SU-DHL-6 (cell line): ENCODE measurements at regions not wholly inside any gene's neighbourhood (a gene's known extent, or its start where the extent isn't known, plus 50 kb on each side); places are given as distances from the start of the nearest gene placed in this dataset.

Experiments used
- H2AFZ ChIP-seq: fragments of 200-600 bp; sonication (generic); 2 replicates; pipeline ENCODE4 v1.6.1; 2014; ENCODE audit warnings: low read depth, mild to moderate bottlenecking, moderate library complexity, mixed read lengths, antibody characterized with exemption, low read length; ENCODE audit not compliant: severe bottlenecking
- H3F3A ChIP-seq: fragments of 200-600 bp; shearing (Covaris generic); 2 replicates; pipeline ENCODE4 v1.6.0; 2016; ENCODE audit warnings: antibody characterized with exemption, mild to moderate bottlenecking; ENCODE audit not compliant: insufficient read depth
- H3K27ac ChIP-seq: fragments of 200-600 bp; sonication (generic); 2 replicates; pipeline ENCODE4 v1.5.1; 2016; ENCODE audit warnings: low read depth, mild to moderate bottlenecking, low read length, moderate library complexity, mixed read lengths
- H3K27me3 ChIP-seq: fragments of 200-600 bp; sonication (generic), shearing (Covaris generic); 2 replicates; pipeline ENCODE4 v1.6.0; 2014; ENCODE audit warnings: mild to moderate bottlenecking, low read length
- H3K36me3 ChIP-seq: fragments of 200-600 bp; sonication (generic); 2 replicates; pipeline ENCODE4 v1.6.1; 2014; ENCODE audit warnings: mild to moderate bottlenecking, low read length, mixed read lengths
- H3K4me2 ChIP-seq: fragments of 300-600, 200-600 bp; shearing (Covaris generic), sonication (generic); 2 replicates; pipeline ENCODE4 v1.6.0; 2014; ENCODE audit warnings: low read length, low read depth, mild to moderate bottlenecking; ENCODE audit not compliant: poor library complexity, severe bottlenecking
- H3K4me3 ChIP-seq: fragments of 200-600 bp; sonication (generic); 2 replicates; pipeline ENCODE4 v1.5.1; 2014; ENCODE audit warnings: antibody characterized with exemption, low read length, mild to moderate bottlenecking, mixed read lengths; ENCODE audit not compliant: insufficient read depth, poor library complexity, severe bottlenecking
- H3K79me2 ChIP-seq: fragments of 200-600 bp; sonication (generic); 2 replicates; pipeline ENCODE4 v1.6.1; 2014; ENCODE audit warnings: mild to moderate bottlenecking, low read length, moderate library complexity; ENCODE audit not compliant: insufficient read depth
- H3K9ac ChIP-seq: fragments of 200-600 bp; sonication (generic); 2 replicates; pipeline ENCODE4 v1.7.0; 2014; ENCODE audit warnings: mild to moderate bottlenecking, low read length
- H3K9me2 ChIP-seq: fragments of 200-600 bp; sonication (generic); replicated peaks from 2 replicates; pipeline ENCODE4 v1.6.1; 2014; ENCODE audit warnings: low read length; ENCODE audit not compliant: insufficient read depth
- H3K9me3 ChIP-seq: fragments of 200-600 bp; sonication (generic); 2 replicates; pipeline ENCODE4 v1.6.1; 2014; ENCODE audit warnings: low read length, mixed read lengths; ENCODE audit not compliant: insufficient read depth
- H4K20me1 ChIP-seq: fragments of 200-600 bp; sonication (generic); 2 replicates; pipeline ENCODE4 v1.6.1; 2014; ENCODE audit warnings: low read depth, mild to moderate bottlenecking, antibody characterized with exemption, low read length, moderate library complexity, mixed read lengths
- EZH2phosphoT487 ChIP-seq: fragments of 200-600 bp; sonication (generic), shearing (Covaris generic); conservative IDR thresholded peaks from 2 replicates; pipeline ENCODE4 v1.6.1; 2018; ENCODE audit warnings: mild to moderate bottlenecking, antibody characterized with exemption, low read length, moderate library complexity, mixed read lengths
- TF ChIP-seq, protein P1 (sequence below): fragments of 200-600 bp; sonication (generic); IDR thresholded peaks from one replicate; pipeline ENCODE4 v1.5.1; 2017; ENCODE audit warnings: antibody characterized with exemption, mild to moderate bottlenecking, low read length, moderate library complexity; ENCODE audit not compliant: insufficient read depth, poor library complexity, severe bottlenecking

GRCh38 chr2:147440734-147441133 is 404.1 kb upstream of the ACVR2A start:
- TF ChIP-seq, protein P1, sequence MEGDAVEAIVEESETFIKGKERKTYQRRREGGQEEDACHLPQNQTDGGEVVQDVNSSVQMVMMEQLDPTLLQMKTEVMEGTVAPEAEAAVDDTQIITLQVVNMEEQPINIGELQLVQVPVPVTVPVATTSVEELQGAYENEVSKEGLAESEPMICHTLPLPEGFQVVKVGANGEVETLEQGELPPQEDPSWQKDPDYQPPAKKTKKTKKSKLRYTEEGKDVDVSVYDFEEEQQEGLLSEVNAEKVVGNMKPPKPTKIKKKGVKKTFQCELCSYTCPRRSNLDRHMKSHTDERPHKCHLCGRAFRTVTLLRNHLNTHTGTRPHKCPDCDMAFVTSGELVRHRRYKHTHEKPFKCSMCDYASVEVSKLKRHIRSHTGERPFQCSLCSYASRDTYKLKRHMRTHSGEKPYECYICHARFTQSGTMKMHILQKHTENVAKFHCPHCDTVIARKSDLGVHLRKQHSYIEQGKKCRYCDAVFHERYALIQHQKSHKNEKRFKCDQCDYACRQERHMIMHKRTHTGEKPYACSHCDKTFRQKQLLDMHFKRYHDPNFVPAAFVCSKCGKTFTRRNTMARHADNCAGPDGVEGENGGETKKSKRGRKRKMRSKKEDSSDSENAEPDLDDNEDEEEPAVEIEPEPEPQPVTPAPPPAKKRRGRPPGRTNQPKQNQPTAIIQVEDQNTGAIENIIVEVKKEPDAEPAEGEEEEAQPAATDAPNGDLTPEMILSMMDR = no peak
- no peak for TF ChIP-seq EZH2phosphoT487
- no peaks in the 10 kb centered on the region for H4K20me1 ChIP-seq
- no peak overlapping the region for H3K9ac ChIP-seq
- no peaks in the 10 kb centered on the region for H3K36me3 ChIP-seq
- no peak overlapping the region for H3K27ac ChIP-seq
- H3K9me3 ChIP-seq = no peaks in the 10 kb centered on the region
- H3K9me2 ChIP-seq = no peaks in the 10 kb centered on the region
- H3K27me3 ChIP-seq = no peaks in the 10 kb centered on the region
- no peaks in the 10 kb centered on the region for H3K79me2 ChIP-seq
- H3K4me3 ChIP-seq = no peak overlapping the region
- H3F3A ChIP-seq = no peaks in the 10 kb centered on the region
- H2AFZ ChIP-seq = no peak overlapping the region
- no peak overlapping the region for H3K4me2 ChIP-seq

DNA sequence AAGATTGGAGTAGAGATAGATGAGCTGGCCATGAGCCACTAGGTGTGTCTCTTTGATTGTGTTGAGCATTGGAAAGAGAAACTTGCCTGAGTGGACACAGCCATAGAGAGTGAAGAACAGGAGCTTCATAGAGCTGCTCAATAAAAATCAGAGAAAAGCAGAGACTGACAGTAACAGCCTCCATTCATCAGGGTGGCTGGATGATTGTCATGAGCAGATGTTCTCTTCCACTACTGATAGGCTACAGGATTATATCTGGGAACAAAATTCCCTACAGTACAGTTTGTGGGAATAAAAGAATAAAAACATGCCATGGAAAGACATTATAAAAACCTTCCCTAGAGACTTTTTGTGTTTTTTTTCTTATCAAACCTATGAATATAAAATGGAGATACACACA is 404.8 kb upstream of the ACVR2A start:
- Histone ChIP-seq H3K4me3 (no peak overlapping the region), H4K20me1 (no peaks in the 10 kb centered on the region), H3K27ac (no peak overlapping the region), H3K79me2 (no peaks in the 10 kb centered on the region), H2AFZ (no peak overlapping the region), H3K9me2 (no peaks in the 10 kb centered on the region), H3K9ac (no peak overlapping the region), H3F3A (no peaks in the 10 kb centered on the region), H3K4me2 (no peak overlapping the region), H3K36me3 (no peaks in the 10 kb centered on the region), H3K9me3 (no peaks in the 10 kb centered on the region), H3K27me3 (no peaks in the 10 kb centered on the region)
- TF ChIP-seq EZH2phosphoT487 = no peak

DNA sequence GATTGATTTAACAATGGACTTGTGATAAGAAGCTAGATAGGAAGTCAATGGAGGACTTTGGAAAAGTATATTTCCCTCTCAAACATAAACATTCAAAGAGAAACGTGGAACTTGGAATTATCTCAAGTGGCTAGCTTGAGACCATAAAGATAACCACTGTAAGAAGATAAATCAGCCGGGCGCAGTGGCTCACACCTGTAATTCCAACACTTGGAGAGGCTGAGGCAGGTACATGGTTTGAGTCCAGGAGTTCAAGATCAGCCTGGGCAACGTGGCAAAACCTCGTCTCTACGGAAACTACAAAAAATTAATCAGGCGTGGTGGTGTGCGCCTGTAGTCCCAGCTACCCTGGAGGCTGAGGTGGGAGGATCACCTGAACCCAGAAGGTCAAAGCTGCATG is 405.9 kb upstream of the ACVR2A start:
- no peaks in the 10 kb centered on the region for H4K20me1 ChIP-seq
- H3F3A ChIP-seq = no peaks in the 10 kb centered on the region
- no peak for TF ChIP-seq EZH2phosphoT487
- TF ChIP-seq, protein P1 = no peak
- no peak overlapping the region for H3K4me2 ChIP-seq
- no peak overlapping the region for H3K4me3 ChIP-seq
- no peaks in the 10 kb centered on the region for H3K36me3 ChIP-seq
- H3K27ac ChIP-seq = no peak overlapping the region
- H3K79me2 ChIP-seq = no peaks in the 10 kb centered on the region
- H2AFZ ChIP-seq = no peak overlapping the region
- H3K9me3 ChIP-seq = no peaks in the 10 kb centered on the region
- H3K9ac ChIP-seq = no peak overlapping the region
- no peaks in the 10 kb centered on the region for H3K27me3 ChIP-seq
- no peaks in the 10 kb centered on the region for H3K9me2 ChIP-seq

DNA sequence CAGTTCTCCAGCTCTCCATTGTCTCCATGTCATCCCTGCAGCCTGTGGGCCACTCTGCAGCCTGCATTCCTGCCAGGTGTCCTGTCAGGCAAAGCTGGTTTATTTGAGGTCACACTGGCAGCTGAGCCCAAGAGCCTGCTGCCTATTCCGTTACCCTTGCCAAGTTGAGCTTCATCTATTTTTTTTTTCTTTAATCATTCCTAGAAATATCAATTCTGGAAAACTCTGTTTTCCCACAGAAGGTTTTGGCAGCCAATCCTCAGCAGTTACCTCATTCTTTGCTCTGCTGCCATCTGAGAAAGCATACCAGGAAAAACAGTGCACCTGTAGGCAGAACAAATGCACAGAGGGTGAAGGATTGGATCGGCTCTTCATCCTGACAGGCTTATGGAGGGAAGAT is 411.0 kb upstream of the ACVR2A start:
- Histone ChIP-seq H2AFZ (no peak overlapping the region), H3K27ac (no peak overlapping the region), H4K20me1 (no peaks in the 10 kb centered on the region), H3F3A (no peaks in the 10 kb centered on the region), H3K9me2 (no peaks in the 10 kb centered on the region), H3K27me3 (no peaks in the 10 kb centered on the region), H3K79me2 (no peaks in the 10 kb centered on the region), H3K4me2 (no peak overlapping the region), H3K9ac (no peak overlapping the region), H3K9me3 (no peaks in the 10 kb centered on the region), H3K4me3 (no peak overlapping the region), H3K36me3 (no peaks in the 10 kb centered on the region)
- TF ChIP-seq, protein P1 = no peak
- TF ChIP-seq EZH2phosphoT487 = no peak
